KMS-11 (cell line): ENCODE measurements at regions not wholly inside any gene's neighbourhood (a gene's known extent, or its start where the extent isn't known, plus 50 kb on each side); places are given as distances from the start of the nearest gene placed in this dataset.

Source experiments
- H2AFZ ChIP-seq: fragments of 200-600 bp; sonication (generic); 2 replicates; pipeline ENCODE4 v1.6.1; 2016; ENCODE audit warnings: antibody characterized with exemption, mixed run types, low read depth
- H3K27ac ChIP-seq: fragments of 200-600 bp; sonication (generic); 2 replicates; pipeline ENCODE4 v1.6.1; 2016; ENCODE audit warnings: mild to moderate bottlenecking, mixed run types
- H3K27me3 ChIP-seq: fragments of 200-600 bp; sonication (generic); 2 replicates; pipeline ENCODE4 v1.6.1; 2017; ENCODE audit warnings: mild to moderate bottlenecking, low read depth, mixed run types, moderate library complexity; ENCODE audit not compliant: insufficient read depth
- H3K36me3 ChIP-seq: fragments of 200-600 bp; sonication (generic); 2 replicates; pipeline ENCODE4 v1.6.1; 2017; ENCODE audit warnings: mild to moderate bottlenecking, mixed run types; ENCODE audit not compliant: insufficient read depth
- H3K4me1 ChIP-seq: fragments of 200-600 bp; sonication (generic); 2 replicates; pipeline ENCODE4 v1.6.1; 2016; ENCODE audit warnings: mild to moderate bottlenecking, low read depth, mixed run types; ENCODE audit not compliant: poor library complexity, severe bottlenecking
- H3K4me2 ChIP-seq: fragments of 200-600 bp; sonication (generic); 2 replicates; pipeline ENCODE4 v1.7.0; 2016; ENCODE audit warnings: mild to moderate bottlenecking, mixed run types
- H3K4me3 ChIP-seq: fragments of 200-600 bp; sonication (generic); IDR thresholded peaks from 2 replicates; pipeline ENCODE4 v1.6.1; 2017; ENCODE audit warnings: low read depth, low read length, mixed read lengths; ENCODE audit not compliant: insufficient read depth
- H3K79me2 ChIP-seq: fragments of 200-600 bp; sonication (generic); 2 replicates; pipeline ENCODE4 v1.6.1; 2016; ENCODE audit warnings: low read depth, mixed run types; ENCODE audit not compliant: insufficient read depth
- H3K9ac ChIP-seq: fragments of 200-600 bp; sonication (generic); 2 replicates; pipeline ENCODE4 v1.6.1; 2016; ENCODE audit warnings: mild to moderate bottlenecking, mixed run types
- H4K20me1 ChIP-seq: fragments of 200-600 bp; sonication (generic); 2 replicates; pipeline ENCODE4 v1.6.1; 2016; ENCODE audit warnings: mild to moderate bottlenecking, mixed run types; ENCODE audit not compliant: insufficient read depth
- TF ChIP-seq, protein P1 (sequence below): fragments of 200-600 bp; sonication (generic); conservative IDR thresholded peaks from 2 replicates; pipeline ENCODE4 v1.6.1; 2017; ENCODE audit warnings: low read depth, mild to moderate bottlenecking, antibody characterized with exemption, low read length, moderate library complexity, mixed read lengths

DNA sequence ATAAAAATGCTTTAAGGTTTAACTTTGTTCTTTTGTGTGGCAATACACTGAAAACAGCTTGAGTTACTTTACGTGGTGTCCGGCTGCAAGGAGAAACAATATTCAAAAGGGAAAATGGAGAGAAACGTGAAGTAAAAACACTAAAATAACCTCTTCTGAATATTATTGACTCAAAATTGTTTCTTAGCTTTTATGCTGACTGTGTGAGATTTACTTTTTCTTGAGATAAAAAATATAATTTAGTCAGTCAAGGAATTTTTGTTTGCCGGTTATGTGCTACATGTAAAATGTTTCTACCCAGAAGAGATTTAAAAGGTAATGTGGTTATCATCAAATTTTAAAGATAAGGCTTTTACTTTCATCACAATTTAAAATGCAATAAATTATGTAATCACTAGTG is 200.6 kb upstream of the GPC6 start:
- Histone ChIP-seq H3K36me3 (no peaks in the 10 kb centered on the region), H3K4me2 (no peak overlapping the region), H3K79me2 (no peaks in the 10 kb centered on the region), H3K4me1 (no peaks in the 10 kb centered on the region), H2AFZ (no peak overlapping the region), H3K27ac (no peak overlapping the region), H3K9ac (no peak overlapping the region), H4K20me1 (no peaks in the 10 kb centered on the region), H3K4me3 (no peak overlapping the region), H3K27me3 (no peaks in the 10 kb centered on the region)
- TF ChIP-seq, protein P1, sequence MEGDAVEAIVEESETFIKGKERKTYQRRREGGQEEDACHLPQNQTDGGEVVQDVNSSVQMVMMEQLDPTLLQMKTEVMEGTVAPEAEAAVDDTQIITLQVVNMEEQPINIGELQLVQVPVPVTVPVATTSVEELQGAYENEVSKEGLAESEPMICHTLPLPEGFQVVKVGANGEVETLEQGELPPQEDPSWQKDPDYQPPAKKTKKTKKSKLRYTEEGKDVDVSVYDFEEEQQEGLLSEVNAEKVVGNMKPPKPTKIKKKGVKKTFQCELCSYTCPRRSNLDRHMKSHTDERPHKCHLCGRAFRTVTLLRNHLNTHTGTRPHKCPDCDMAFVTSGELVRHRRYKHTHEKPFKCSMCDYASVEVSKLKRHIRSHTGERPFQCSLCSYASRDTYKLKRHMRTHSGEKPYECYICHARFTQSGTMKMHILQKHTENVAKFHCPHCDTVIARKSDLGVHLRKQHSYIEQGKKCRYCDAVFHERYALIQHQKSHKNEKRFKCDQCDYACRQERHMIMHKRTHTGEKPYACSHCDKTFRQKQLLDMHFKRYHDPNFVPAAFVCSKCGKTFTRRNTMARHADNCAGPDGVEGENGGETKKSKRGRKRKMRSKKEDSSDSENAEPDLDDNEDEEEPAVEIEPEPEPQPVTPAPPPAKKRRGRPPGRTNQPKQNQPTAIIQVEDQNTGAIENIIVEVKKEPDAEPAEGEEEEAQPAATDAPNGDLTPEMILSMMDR, result no peak

DNA sequence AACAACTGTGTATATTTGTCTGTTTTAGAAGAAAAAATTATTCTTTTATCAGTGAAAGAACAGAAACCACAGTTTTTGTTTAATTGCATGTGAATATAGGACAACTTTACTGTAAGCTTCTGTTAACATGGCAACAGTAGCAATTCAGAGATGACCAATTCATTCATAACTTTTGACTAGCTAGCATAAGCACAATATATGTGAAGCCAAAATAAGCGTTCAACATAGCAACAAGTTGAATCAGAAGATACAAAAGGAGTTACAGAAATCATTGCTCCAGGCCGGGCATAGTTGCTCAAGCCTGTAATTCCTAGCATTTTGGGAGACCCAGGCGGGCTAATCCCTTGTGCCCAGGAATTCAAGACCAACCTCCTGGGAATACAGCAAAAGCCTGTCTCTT is 197.1 kb upstream of the GPC6 start:
- no peak overlapping the region for H3K27ac ChIP-seq
- H3K27me3 ChIP-seq, result no peaks in the 10 kb centered on the region
- H3K4me3 ChIP-seq, result no peak overlapping the region
- H2AFZ ChIP-seq, result no peak overlapping the region
- H4K20me1 ChIP-seq, result no peaks in the 10 kb centered on the region
- TF ChIP-seq, protein P1, result no peak
- no peaks in the 10 kb centered on the region for H3K36me3 ChIP-seq
- no peaks in the 10 kb centered on the region for H3K79me2 ChIP-seq
- H3K4me2 ChIP-seq, result no peak overlapping the region
- H3K9ac ChIP-seq, result no peak overlapping the region
- no peaks in the 10 kb centered on the region for H3K4me1 ChIP-seq

DNA sequence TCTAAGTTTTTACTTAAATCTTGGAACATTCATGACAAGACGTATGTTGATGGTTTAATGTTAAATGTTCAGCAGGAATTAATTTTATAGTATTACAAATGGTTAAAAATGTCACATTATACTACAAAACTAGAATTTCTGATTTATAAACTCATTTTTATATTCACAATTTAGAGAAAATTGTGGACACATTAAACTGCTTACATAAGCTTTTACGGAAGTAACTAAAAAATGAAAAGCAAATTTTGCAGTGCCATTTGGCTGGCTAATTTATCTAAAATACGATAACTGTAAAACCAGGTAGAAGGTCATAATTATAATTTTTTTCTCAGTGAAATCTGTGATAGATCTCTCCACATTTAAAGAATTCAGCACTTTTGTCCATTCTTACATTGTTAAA is 190.2 kb upstream of the GPC6 start:
- H3K4me2 ChIP-seq, result no peak overlapping the region
- no peak overlapping the region for H2AFZ ChIP-seq
- H3K4me3 ChIP-seq, result no peak overlapping the region
- H3K27ac ChIP-seq, result no peak overlapping the region
- TF ChIP-seq, protein P1, result no peak
- no peaks in the 10 kb centered on the region for H4K20me1 ChIP-seq
- no peak overlapping the region for H3K9ac ChIP-seq
- no peaks in the 10 kb centered on the region for H3K27me3 ChIP-seq
- H3K4me1 ChIP-seq, result no peaks in the 10 kb centered on the region
- no peaks in the 10 kb centered on the region for H3K79me2 ChIP-seq
- no peaks in the 10 kb centered on the region for H3K36me3 ChIP-seq

DNA sequence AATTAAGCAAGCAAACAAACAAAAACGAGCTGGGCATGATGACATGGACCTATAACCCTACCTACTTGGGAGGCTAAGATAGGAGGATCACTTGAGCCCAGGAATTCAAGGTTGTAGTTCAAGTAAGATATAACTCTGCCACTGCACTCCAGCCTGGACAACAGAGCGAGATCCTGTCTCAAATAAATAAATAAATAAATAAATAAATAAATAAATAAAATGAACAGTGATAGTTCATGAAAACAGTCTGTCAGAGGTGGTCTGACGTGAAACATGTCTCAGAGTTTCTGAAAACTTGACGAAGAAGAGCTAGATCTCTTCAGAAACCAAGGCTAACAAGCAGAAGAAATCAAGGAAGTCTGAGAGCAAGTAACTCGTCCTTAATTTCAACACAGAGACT is 188.8 kb upstream of the GPC6 start:
- no peak overlapping the region for H2AFZ ChIP-seq
- no peaks in the 10 kb centered on the region for H3K36me3 ChIP-seq
- TF ChIP-seq, protein P1, result no peak
- no peak overlapping the region for H3K27ac ChIP-seq
- no peaks in the 10 kb centered on the region for H3K27me3 ChIP-seq
- no peak overlapping the region for H3K4me3 ChIP-seq
- no peak overlapping the region for H3K9ac ChIP-seq
- no peaks in the 10 kb centered on the region for H3K4me1 ChIP-seq
- H3K79me2 ChIP-seq, result no peaks in the 10 kb centered on the region
- H4K20me1 ChIP-seq, result no peaks in the 10 kb centered on the region
- no peak overlapping the region for H3K4me2 ChIP-seq

DNA sequence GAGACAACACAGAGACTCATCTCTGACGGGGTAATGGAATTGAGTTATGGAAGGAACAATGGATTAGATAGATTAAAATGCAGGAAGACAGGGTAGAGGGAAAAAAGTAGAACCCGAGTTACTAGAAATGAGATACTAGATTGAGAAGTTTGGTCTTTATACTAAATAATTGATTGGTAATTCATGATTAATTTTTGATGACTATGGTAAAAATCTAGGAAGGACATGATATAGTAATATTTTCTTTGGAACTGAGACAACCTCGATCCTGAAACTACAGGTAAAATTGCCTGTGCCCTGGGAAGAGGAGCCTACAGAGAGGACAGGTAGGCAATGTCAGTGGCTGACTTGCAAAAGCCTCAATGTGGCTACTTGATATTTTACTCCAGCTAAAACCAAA is 188.4 kb upstream of the GPC6 start:
- H3K4me2 ChIP-seq, result no peak overlapping the region
- no peak overlapping the region for H2AFZ ChIP-seq
- H3K9ac ChIP-seq, result no peak overlapping the region
- H3K36me3 ChIP-seq, result no peaks in the 10 kb centered on the region
- H4K20me1 ChIP-seq, result no peaks in the 10 kb centered on the region
- no peaks in the 10 kb centered on the region for H3K79me2 ChIP-seq
- H3K4me1 ChIP-seq, result no peaks in the 10 kb centered on the region
- TF ChIP-seq, protein P1, result no peak
- no peak overlapping the region for H3K27ac ChIP-seq
- H3K27me3 ChIP-seq, result no peaks in the 10 kb centered on the region
- no peak overlapping the region for H3K4me3 ChIP-seq
